AG04449 (cell line): ENCODE measurements at regions not wholly inside any gene's neighbourhood (a gene's known extent, or its start where the extent isn't known, plus 50 kb on each side); places are given as distances from the start of the nearest gene placed in this dataset.

Experiments used
- CTCF ChIA-PET: fragments of 350-600 bp; formaldehyde crosslinking; extraction: SDS; loops from one replicate; lab custom pipeline; 2021; ENCODE audit warnings: antibody characterized with exemption; lab: Yijun Ruan, JAX
- POLR2A ChIA-PET: fragments of 400-600, 350-600 bp; formaldehyde crosslinking; extraction: SDS; loops from one replicate; lab custom pipeline; 2020; ENCODE audit warnings: antibody characterized with exemption, inconsistent platforms; lab: Yijun Ruan, JAX
- DNase-seq: peaks from one replicate; pipeline ENCODE4 v3.0.0-alpha.2; 2010; ENCODE audit warnings: low read depth, low spot score
- H3K4me3 ChIP-seq: 2 replicates; pipeline ENCODE4 v1.5.1; 2011; ENCODE audit warnings: low read depth, mild to moderate bottlenecking, control low read depth, low read length
- CTCF ChIP-seq: IDR thresholded peaks from one replicate; pipeline ENCODE4 v1.5.1; 2011; ENCODE audit warnings: mild to moderate bottlenecking, moderate library complexity, low read length, control low read depth, inconsistent platforms; ENCODE audit not compliant: insufficient read depth; ENCODE audit errors: missing control alignments

- no peak for TF ChIP-seq CTCF
These were observed 164.7 kb upstream of the SLCO3A1 start for GRCh38 chr15:91688811-91689210.

GRCh38 chr15:91689377-91689776 lies 164.1 kb upstream of the SLCO3A1 start:
- H3K4me3 ChIP-seq = no peak overlapping the region
- ChIA-PET POLR2A (no interaction called here), CTCF (no interaction called here)
- no peak for DNase-seq
- no peak for TF ChIP-seq CTCF

More at GRCh38 chr15:91688811-91689210, 164.7 kb upstream of the SLCO3A1 start:
- ChIA-PET POLR2A (no interaction called here), CTCF (no interaction called here)
- H3K4me3 ChIP-seq = no peak overlapping the region
- DNase-seq = no peak

DNA sequence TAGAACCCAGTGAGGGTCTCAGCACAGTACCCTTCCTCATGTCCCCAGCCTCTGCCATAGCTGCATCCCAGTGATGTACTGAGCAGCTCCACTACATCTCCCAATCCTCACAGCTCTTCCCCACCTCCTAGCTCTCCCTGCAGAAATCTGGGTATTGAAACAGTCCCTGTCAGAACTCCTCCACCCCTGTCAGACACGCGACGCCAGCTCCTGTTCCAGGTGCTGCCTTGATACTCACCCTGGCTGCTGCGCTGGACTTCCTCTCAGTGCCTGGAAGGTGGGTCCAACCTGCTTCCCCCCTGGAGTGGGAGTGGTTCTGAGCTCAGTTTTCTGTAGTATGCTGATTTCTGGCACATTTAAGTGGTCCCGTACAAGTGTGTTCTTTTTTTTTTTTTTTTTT lies 160.9 kb upstream of the SLCO3A1 start:
- CTCF ChIA-PET = interaction anchor here (4.6 kb wide), 1 partner anchor 13 kb away, joined by 34 read pairs; no protein-coding TSS in a partner anchor
- H3K4me3 ChIP-seq = no peak overlapping the region
- TF ChIP-seq CTCF = no peak
- no peak for DNase-seq
- POLR2A ChIA-PET = no interaction called here

- CTCF ChIA-PET = interaction anchor here (4.6 kb wide), 1 partner anchor 11 kb away, joined by 34 read pairs; no protein-coding TSS in a partner anchor
- no peak overlapping the region for H3K4me3 ChIP-seq
- POLR2A ChIA-PET = no interaction called here
- no peak for DNase-seq
- no peak for TF ChIP-seq CTCF
These were observed 159.2 kb upstream of the SLCO3A1 start for GRCh38 chr15:91694131-91694830.

DNA sequence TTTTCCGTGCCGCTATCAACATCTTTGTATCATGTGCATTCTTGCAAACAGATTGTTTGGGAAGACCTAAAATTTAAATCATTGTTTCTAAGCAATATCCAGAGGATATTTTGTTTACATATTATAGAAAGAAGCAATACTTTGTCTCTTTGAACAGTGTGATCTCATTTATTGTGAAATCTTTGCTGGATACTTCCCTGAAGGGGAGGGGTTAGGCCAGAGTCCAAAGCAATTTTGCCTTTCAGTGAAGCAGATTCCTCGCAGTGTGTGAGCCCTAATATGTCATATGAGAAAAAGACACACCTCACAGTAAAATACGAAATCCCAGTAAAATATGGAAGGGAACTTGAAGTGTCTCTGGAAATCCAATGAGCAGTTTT lies 158.7 kb upstream of the SLCO3A1 start:
- no peak overlapping the region for H3K4me3 ChIP-seq
- CTCF ChIA-PET = interaction anchor here (4.6 kb wide), 1 partner anchor 11 kb away, joined by 34 read pairs; no protein-coding TSS in a partner anchor
- DNase-seq = no peak
- POLR2A ChIA-PET = no interaction called here
- no peak for TF ChIP-seq CTCF

DNA sequence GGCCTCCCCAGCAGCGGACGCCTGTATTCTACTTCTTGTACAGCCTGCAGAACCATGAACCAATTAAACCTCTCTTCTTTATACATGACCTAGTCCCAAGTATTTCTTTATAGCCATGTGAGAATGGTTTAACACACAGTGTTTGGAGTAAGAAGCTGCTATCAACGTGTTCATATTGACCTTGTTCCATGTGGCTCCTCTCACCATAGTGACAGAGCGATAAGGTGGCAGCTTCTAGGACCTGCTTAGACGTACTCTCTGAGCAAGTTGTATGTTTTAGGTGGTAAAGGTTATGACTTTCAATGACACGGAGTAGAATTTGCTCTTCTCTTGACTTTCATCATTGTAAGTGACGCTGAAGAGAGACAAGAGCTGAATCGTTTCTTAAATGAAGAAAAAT lies 157.7 kb upstream of the SLCO3A1 start:
- no peak for TF ChIP-seq CTCF
- no peak for DNase-seq
- POLR2A ChIA-PET = no interaction called here
- H3K4me3 ChIP-seq = no peak overlapping the region
- CTCF ChIA-PET = interaction anchor here (4.6 kb wide), 1 partner anchor 10 kb away, joined by 34 read pairs; no protein-coding TSS in a partner anchor
